HG03159 (cell line): ENCODE measurements at regions not wholly inside any gene's neighbourhood (a gene's known extent, or its start where the extent isn't known, plus 50 kb on each side); places are given as distances from the start of the nearest gene placed in this dataset.

Source experiments
- ATAC-seq: cut with Tn5 transposase; IDR thresholded peaks from one replicate; pipeline ENCODE4 v1.9.1; 2021; ENCODE audit warnings: mild to moderate bottlenecking, moderate library complexity; ENCODE audit not compliant: unreplicated experiment

- ATAC-seq, result no peak
Measured at GRCh38 chr18:65415098-65415497, 335.7 kb upstream of the CDH7 start.

DNA sequence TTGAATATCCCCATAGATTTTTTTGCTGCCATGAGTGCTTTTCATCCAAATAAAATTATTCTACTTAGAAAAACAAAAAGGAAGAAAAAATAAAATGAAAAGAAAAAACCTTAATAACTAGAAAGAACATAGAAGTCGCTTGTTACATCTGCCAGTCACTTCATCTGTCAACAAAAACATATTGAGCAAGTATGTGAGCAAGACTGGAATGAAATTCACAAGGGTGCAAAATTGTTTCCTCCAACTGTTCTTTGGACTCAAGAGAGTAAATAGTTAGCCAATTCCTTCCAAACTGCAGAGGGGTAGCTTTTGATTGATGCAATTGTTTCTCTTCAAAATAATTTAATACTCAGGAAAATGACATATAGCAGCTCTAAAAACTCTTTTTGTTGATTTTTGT lies 336.3 kb upstream of the CDH7 start:
- ATAC-seq, result no peak

GRCh38 chr18:65411061-65411460 lies 339.8 kb upstream of the CDH7 start:
- ATAC-seq, result no peak

- no peak for ATAC-seq
Measured at GRCh38 chr18:65409261-65409660, 341.6 kb upstream of the CDH7 start.

DNA sequence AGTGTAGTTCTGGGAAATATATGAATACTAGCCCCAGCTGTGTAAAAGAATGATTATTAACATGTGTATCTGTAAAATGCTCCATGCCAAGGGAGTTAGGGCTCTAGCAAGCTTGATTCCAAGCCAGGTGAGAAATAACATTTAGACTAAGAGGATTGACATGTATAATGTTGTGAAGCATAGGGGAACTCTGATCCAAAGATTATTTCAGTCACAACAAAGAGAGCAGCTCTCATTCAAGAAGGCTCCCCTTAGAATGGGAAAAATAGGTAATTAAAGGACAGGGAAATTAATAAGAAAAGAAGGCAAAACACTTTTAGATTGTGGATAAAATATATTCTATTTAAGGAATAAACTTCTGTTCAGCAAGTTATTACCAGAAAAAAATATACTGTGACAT lies 347.3 kb upstream of the CDH7 start:
- no peak for ATAC-seq

DNA sequence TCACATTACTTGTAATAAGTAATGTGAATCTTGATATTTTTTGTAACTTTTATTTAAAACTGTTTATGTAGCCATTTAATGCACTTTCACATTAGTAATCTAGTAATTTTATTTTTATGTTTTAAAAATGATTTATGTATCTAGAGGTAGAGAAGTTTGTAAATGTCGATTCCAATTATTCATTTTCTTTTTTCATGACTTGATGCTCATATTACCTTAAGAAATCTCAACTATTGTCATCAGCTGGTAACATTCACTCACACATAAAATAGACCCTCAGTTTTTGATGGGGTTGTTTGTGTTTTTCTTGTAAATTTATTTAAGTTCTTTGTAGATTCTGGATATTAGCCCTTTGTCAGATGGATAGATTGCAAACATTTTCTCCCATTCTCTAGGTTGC lies 351.7 kb upstream of the CDH7 start:
- no peak for ATAC-seq

DNA sequence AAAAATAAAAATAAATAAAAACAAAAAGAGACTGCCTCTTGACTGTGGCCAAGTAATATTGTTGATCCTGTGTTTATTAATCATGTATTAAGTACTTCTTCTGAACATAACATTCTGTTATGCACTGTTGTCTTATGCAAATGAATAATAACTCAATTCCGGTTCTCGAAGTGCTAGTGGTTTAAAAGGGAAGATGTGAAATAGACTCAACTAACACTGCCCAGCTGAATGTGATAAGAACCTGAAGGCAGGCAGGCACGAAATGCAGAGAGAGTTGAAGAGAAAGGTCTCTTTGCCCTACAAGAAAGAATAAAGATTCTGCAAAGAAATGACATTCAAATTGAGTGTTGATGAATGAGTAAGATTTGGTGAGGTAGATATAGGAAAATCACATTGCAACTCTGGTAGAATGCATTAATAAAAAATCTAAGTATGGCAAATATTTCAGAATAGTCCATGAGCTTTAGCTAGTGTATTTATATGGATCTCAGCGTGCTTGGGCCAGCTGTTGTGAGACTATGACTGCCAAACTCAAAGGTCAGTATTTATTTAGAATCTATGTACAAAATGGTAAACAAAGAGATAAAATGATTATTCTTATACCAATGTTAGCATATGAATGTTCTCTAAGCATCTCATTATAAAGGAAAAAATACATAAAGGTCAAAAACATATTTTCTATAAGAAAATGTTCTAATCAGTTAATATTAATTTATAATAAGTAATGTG lies 352.3 kb upstream of the CDH7 start:
- ATAC-seq, result no peak

DNA sequence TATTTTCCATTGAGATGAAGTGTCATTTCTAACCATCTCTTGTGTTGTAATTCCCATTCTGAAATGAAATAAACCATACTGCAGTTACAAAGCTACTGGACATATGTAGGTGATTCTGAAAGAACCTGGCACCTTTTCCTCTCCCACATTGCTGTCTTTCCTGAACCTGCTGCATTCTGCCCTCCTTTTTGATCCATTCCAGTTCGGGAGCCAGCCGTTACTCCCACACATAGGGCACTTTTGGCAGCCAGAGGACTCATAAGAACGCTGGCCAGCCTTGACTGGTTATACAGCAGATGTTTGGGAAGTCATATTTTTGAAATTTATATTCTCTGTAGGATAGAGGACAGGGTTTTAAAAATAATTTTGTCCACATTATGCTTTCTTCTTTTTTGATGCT lies 369.8 kb upstream of the CDH7 start:
- ATAC-seq, result no peak

DNA sequence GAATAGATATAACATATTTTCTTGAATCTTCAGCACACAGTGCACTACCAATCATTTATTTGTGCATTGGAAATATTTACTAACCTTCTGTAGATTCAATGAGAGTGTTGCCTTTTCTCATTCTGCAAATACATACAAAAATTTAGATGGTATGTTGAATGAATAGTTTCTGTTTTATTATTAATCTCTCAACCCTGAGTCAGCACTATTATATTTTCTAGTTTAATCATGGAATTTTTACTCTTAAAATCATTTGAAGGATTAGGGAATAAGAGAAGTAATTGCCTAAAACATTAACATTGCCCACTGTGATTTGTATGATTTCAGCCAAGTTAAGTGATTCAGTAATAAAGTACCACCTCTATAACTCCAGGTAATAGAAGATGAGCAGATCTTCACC lies 370.2 kb upstream of the CDH7 start:
- no peak for ATAC-seq

- no peak for ATAC-seq
Measured at GRCh38 chr18:65372904-65373303, 377.9 kb upstream of the CDH7 start.

DNA sequence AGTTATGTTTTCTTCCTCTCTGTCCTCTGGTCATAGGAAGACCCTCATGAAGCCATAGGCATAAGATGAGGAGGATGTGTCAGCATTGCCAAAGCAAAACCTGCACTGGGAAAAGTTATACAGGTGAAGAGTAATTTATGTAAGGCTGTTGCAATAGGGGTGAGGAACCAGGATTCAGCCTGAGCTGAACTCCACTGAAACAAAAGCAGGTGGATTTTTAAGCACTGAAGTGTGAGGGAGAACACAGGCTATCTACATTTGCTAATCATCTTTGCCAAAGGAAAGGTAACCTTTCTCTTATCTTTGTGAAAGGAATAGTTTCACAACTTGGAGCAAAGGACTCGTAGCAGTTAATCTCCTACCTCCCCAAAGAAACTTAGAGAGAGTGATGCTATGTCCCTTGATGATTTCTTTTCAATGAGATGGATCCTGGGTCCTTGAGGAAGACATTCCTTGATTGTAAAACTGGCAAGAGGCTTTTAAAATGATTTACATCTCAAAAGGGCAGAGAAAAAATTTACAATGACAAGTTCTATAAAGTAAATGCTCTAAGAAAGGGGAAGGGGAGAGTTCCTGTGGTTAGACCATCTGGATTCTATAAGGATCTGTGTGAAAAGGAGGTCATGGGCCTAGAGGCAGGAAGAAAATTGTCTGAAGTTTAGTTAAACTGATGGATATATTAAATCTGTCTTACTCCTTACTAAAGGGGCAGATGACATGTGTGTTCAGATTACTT lies 385.4 kb upstream of the CDH7 start:
- ATAC-seq, result no peak

DNA sequence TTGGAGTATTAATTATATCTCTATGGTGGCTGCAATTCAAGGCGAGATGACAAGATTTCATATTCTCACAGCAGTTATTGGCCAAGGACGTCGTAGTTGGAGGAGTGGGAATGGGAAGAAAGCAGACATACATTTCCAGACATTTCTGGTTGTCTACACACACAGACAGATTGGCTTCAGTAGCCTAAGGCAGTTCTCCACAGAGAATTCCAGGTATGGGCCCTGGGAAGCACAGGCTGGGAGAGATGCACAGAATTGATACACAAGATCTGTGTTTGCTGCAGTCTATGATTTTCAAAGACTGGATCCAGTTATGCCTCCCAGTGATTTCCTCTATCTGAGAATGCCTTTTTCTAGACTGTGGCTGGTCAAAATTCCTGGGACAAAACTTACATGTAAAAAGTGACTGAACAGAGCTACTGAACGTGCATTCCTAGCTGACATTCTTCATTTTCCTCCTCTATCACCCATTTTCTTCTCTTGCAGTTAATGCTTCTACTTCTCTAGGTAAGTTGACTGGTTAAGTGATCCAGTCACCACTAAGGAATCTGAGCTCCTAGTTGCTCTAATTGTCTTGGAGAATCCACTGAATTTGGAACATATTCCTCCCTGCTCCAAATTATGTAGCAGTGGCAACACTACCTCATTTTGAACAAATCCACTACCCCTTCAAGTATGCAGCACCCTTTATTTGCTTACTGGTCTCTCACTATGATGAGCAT lies 386.7 kb upstream of the CDH7 start:
- ATAC-seq, result no peak

GRCh38 chr18:65363011-65363410 lies 387.8 kb upstream of the CDH7 start:
- ATAC-seq, result no peak

GRCh38 chr18:65359479-65359878 lies 391.3 kb upstream of the CDH7 start:
- ATAC-seq, result no peak

GRCh38 chr18:65358306-65358705 lies 392.5 kb upstream of the CDH7 start:
- no peak for ATAC-seq

DNA sequence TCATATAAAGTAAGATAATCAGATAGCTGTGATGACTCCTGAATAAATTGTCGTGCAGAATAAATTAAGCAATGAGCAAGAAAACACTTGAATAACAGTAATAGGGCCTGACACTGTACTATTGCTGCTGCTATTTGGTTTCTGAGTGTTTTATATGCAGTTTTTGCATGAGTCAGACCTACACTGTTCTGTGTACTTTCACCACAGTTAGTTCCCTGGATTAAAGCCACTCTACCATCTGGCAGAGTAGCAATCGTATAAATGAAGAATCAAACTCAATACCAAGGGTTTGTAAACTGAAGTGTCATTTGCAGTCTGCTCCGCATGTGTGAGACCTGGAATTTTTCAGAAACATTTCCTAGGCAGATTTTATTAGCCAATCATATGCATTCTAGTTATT lies 398.6 kb upstream of the CDH7 start:
- ATAC-seq, result no peak

DNA sequence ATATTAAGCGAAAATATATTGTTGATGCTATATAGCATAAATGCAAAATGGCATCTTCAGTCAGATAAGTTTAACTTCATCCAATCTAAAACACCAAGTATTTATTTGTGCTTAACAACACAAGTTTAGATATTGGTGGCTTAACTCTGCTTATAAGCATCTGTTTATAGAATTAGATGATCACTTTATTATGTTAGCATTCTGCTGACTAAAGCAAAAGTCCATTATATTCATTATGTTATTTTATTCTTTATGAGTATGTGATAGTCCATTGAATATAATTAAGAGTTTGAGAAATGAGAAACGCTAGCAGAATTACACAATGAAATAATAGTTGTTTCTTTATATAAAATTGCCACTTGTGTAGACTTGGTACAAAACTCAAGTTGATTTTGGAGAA lies 401.2 kb upstream of the CDH7 start:
- no peak for ATAC-seq

- no peak for ATAC-seq
Measured at GRCh38 chr18:65347446-65347845, 403.4 kb upstream of the CDH7 start.

DNA sequence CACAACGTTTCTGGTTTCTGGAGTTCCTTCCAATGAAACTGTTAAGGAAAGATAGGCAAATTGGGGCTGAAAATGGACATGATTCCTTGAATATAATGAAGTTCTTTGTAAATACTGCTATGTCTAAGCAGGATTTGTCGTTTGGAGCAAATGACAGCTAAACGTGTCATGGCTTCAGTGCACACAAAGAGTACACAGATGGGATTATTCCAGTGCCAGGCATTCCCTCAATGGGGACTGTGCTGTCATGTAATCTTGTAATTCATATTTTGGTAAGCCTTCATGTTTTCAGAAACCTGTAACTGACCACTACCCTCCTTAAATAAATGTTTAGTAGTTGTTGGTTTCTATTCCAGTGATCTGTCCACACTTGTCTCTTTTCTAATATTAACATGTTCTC lies 404.7 kb upstream of the CDH7 start:
- no peak for ATAC-seq

DNA sequence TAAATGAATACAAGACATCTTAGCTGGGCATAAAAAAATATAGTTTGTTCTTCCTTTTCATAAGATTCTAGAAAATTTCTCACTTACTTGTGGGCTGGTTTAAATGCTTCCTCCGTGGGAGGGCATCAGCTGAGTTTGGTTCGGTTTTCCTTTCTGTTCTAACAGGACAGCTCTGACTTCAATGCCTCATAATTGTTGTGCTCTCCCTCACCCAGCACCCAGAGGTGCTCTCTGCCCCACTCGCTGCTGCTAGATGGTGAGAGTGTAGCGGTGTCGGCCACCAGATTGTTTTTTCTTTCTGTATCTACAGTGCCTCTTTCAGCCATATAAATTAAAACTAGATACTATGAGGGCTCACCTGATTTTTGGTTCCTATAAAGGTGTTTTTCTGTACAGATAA lies 407.2 kb upstream of the CDH7 start:
- ATAC-seq, result no peak

- ATAC-seq, result no peak
Measured at GRCh38 chr18:65336411-65336810, 414.4 kb upstream of the CDH7 start.

DNA sequence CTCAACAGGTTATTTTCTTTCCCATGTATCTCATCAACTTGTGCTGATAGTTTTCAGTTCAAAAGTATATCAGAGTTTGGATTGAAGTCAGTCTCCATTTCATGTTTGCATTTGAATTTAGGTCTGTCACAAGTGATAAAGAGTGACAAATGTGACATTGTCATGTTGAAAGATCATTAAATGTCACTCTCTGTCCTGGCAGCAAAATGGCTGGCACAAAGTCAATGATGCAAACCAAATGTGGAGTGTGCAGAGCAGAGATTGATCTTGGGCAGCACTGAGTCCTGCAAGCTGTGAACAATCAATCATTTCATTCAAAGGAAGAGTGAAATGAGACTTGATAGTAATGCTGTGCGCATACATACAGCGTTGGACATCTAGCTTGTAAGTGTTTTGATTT lies 421.8 kb upstream of the CDH7 start:
- ATAC-seq, result no peak
